HG02981 (cell line): ENCODE measurements at regions not wholly inside any gene's neighbourhood (a gene's known extent, or its start where the extent isn't known, plus 50 kb on each side); places are given as distances from the start of the nearest gene placed in this dataset.
"Not testable (repeated sequence)": the region's sequence is repeated elsewhere in the genome, so short reads cannot be mapped to it uniquely, and the experiment has no call there.

Experiments used
- ATAC-seq: cut with Tn5 transposase; IDR thresholded peaks from one replicate; pipeline ENCODE4 v1.9.1; 2021; ENCODE audit warnings: mild to moderate bottlenecking, moderate library complexity; ENCODE audit not compliant: unreplicated experiment

DNA sequence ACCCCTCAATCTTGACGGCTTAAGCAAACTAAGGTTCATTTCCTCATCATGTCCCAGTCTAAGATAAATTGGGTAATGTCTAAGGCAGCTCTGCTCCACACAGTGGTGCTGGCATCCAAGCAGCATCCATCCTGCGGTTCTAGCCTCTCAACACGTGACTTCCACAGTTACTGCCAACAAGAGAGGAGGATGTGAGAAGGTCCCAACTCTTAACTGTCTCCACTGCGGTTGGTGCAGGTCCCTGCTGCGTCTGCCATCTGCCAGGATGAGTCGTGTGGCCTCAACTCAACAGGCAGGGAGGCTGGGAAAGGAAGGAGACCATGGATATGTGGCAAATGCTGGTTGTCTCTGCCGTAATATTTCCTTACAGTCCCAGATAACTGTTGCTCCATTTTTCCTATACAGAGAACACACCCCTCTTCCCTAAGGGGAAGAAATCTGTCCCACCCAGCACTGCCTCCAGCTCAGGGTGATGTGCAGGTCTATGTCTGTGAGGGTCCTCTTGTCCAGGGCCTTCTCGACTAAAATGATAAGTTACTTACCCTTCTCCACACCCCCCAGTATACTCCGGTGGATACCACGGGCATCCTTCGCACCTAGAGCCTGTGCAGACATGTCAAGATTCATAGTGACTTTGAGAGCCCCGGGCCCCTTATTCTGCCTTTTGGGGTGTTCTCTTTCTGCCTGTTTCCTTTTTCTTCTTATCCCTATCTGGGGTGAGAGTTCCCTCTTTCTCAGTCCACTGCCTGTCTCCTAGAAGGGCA is 64.7 kb downstream of the KCNJ18 start:
- no peak for ATAC-seq

- ATAC-seq: not testable (repeated sequence)
These were observed 67.3 kb downstream of the KCNJ18 start for GRCh38 chr17:21759636-21760035.

- ATAC-seq: not testable (repeated sequence)
These were observed 71.5 kb downstream of the KCNJ18 start for GRCh38 chr17:21763738-21764340.

- ATAC-seq: not testable (repeated sequence)
These were observed 73.4 kb downstream of the KCNJ18 start for GRCh38 chr17:21765651-21766290.

DNA sequence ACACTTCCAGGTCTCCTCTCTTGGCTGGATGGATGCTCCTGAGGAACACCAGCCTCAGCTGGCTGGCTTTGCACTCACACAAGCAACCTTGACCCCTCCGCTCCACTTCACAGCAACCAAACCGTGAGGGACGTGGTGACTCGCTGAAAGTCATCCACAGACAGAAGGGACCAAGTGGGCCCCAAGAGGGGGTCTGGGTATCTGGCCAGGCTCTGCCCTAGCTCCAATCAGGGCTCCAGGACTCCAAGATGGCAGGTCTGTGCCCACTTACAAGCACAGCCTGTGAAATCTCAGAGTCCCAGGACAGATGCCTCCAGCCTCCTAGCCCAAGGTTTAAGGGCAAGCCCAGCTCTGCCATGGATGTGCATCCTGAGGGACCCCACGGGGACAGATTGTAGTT is 74.2 kb downstream of the KCNJ18 start:
- not testable (repeated sequence) for ATAC-seq

- ATAC-seq: not testable (repeated sequence)
These were observed 75.1 kb downstream of the KCNJ18 start for GRCh38 chr17:21767162-21768156.

DNA sequence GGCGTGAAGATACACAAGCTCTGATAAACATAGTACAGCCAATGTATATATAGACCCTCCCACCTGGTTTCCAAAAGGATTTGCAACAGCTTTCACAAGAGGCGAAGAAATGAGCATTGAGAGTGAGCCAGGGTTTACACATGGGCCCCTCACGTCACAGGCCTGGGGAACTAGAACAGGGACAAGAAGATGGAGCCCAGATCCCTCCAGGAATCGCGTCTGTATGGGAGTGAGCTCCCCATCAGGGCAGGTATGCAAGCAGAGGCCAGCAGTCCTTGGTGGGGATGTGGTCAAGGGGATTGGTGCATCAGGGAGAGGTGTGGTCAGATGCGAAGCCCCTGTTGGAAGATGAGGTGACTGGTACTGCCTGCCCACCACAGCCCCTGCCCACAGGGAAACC is 75.9 kb downstream of the KCNJ18 start:
- not testable (repeated sequence) for ATAC-seq

DNA sequence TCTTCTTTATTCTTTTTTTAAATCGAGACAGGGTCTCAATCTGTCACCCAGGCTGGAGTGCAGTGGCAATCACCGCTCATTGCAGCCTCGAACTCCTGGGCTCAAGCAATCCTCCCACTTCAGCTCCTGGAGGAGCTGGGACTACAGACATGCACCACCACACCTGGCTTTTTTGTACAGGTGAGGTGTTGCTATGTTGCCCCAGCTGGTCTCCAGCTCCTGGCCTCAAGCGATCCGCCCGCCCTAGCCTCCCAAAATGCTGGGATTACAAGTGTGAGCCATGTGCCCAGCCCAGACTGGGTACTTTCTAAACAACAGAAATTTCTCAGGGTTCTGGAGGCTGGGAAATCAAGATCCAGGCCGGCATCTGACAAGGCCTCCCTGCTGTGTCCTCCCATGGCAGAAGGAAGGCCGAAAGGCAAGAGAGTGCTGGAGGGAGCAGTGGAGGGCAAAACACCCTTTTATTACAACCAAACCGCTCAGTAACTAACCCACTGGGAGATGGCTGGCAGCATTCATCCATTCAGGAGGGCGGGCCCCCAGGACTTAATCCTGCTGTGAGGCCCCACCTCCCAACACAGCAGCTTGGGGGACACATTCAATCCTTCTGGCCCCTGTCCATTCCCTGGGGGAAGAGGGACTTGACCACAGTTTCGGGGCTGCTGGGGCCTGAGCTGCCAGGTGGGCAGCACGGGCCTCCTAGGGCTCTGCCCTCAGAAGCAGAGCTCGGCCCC is 76.6 kb downstream of the KCNJ18 start:
- ATAC-seq: not testable (repeated sequence)

DNA sequence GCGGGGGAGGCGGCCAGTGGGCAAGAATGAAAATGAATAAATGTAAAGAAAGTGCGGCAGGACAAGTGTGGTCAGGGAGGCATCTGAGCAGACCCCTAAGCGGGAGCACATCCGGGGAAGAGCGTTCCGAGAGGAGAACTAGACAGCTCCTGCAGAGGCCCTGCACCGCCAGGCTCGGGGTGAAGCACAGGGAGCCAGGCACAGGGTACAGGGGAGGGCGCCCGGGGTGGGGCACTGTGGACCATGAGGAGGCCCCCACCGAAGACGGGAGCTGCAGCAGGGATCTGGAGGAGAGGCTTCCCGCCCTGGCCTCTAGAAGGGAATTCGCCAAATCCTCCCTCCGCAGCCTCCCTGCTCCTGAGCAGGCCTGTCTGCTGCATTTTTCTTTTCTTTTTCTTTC is 77.5 kb downstream of the KCNJ18 start:
- not testable (repeated sequence) for ATAC-seq

DNA sequence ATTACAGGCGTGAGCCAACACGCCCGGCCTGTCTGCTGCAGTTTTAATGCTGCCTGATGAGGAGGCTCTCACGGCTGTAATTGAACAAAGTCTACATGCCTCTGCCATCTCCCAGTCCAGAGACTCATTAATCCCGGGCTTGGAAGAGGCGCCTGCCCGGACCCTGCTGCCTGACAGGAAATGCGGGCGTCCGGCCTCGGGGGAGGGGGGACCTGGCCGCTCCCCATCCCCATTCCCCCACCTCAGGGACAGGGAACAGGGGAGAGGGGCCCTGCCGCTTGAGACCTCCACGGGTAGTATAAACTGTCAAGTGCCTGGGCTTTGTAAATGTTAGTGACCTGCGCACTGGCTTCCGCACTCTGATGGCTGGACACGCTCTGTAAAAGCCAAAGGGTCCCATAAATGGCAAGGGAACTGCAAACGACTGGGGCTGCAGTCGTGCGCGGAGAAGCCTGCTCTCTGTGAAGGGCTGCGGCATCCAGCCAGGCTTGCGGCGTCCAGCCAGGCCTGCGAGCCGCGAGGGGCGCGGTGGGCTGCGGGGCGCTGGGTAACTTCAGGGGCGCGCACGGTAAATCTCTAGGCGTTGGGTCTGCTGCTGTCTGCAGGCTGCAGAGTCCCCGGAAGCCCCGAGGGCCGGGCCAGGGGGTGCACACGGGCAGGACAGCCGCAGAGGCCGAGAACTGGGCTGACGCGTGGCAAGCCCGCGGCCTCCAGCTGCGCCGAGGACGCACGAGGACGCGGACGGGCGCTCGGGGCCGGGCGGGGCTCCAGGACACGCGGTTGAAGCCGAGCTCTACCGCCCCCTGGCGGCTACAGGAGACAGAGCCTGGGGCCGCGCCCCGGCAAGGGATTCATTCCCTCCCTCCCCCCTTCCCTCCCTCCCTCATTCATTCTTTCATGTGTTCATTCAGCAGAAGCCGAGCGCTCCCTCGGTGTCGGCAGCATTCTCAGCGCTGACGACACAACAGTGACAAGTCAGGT is 78.4 kb downstream of the KCNJ18 start:
- peak; percentile 51 for ATAC-seq

GRCh38 chr17:21772321-21772720 is 80.0 kb downstream of the KCNJ18 start:
- no peak for ATAC-seq

GRCh38 chr17:21772991-21773713 is 80.8 kb downstream of the KCNJ18 start:
- ATAC-seq: not testable (repeated sequence)

GRCh38 chr17:21774263-21774662 is 81.9 kb downstream of the KCNJ18 start:
- ATAC-seq: no peak

DNA sequence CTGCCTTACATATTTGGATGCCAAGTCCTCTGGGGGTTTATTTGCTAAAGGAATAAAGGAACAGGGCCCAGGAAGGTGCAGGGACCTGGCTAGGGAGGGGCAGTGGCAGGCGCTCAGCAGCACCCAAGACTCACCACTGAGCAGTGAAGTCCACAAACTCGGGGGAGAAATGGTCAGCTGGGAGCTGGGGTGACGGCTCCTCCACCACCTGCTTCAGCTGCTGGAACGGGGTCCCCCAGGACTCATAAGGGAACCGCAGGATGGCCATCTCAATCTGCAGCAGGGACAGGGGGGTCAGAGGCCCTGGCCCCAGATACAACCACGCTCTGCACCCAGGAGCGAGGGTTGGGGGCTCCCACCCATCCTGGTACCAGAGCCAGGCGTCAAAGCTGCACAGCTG is 83.2 kb downstream of the KCNJ18 start:
- not testable (repeated sequence) for ATAC-seq

DNA sequence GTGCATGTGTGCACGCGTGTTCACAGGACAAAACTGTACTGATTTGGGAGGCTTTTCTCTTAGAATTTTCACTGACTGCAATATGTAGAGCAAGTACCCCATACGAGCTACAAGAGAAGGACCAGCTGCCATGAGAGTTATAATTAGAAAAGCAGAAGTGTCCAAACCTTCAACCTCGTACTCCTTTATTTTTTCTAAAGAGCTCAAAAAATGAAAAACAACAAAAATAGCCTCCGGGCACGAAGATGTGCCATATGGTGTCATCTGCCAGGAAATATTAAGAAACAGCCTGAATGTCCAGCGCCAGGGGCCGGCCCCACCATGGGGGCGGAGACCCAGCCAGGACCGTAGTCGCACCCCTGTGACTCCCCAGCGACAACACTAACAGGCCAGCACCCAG is 84.6 kb downstream of the KCNJ18 start:
- not testable (repeated sequence) for ATAC-seq

- not testable (repeated sequence) for ATAC-seq
These were observed 86.5 kb downstream of the KCNJ18 start for GRCh38 chr17:21778866-21779265.

DNA sequence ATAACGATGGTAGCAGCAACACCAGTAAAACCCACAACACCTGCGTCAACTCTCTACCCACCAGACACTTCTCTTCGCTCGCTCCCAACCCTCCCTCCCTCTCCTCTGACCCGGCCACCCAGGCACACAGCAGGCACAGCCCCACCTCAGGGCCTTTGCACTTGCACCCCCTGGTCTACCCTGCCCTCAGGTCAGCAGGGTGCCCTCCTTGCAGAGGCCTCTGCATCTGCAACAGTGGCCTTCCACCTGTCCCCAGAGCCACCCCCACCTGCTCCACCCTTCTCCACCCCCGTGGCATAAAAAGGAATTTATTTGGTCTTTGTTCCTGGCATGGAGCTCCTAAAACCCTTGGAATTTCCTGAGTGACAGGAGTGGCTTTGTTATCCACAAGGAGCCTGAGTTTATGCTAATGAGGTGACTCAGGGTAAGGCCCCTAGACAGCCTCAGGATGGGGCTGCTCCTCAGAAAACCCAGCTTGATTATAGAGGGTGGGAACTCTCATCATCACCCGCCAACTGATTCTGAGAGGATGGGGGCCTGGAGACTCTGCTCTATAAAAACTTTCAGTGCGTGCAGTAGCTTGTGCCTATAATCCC is 88.1 kb downstream of the KCNJ18 start:
- not testable (repeated sequence) for ATAC-seq
